Fibroblast of villous mesenchyme (primary cell): ENCODE measurements at regions not wholly inside any gene's neighbourhood (a gene's known extent, or its start where the extent isn't known, plus 50 kb on each side); places are given as distances from the start of the nearest gene placed in this dataset. TPM values are rescaled to one million over a fixed set of nuclear protein-coding genes. Genes with fewer than 3 reads are reported as not detected.

Source experiments
- DNase-seq: peaks from one replicate; pipeline ENCODE4 v3.0.0-alpha.2; 2010; ENCODE audit warnings: low read depth
- H3K4me3 ChIP-seq: 2 replicates; pipeline ENCODE4 v1.5.1; 2011; ENCODE audit warnings: low read depth, mild to moderate bottlenecking, low read length
- CTCF ChIP-seq: IDR thresholded peaks from 2 replicates; pipeline ENCODE4 v1.5.1; 2012; ENCODE audit warnings: low read depth, mild to moderate bottlenecking, low read length; ENCODE audit not compliant: insufficient read depth
- small RNA-seq: library from RNA; depleted of rRNA; stranded (forward); fragments of <200 nt; gene quantifications from one replicate; pipeline ENCODE3, GENCODE V24; 2012

- H3K4me3 ChIP-seq = no peak overlapping the region
- no peak for TF ChIP-seq CTCF
- DNase-seq = no peak
These were observed 59.9 kb upstream of the POU3F3 start for GRCh38 chr2:104793966-104794365.

GRCh38 chr2:104794441-104794840, 59.5 kb upstream of the POU3F3 start:
- TF ChIP-seq CTCF = no peak
- no peak for DNase-seq
- no peak overlapping the region for H3K4me3 ChIP-seq

Small RNAs in the stretch of these regions (small RNA-seq; reads per million reads assigned to genes)
- gene RF00139 = not detected
- gene RF02091 = not detected
